Vagina (tissue), 2 donors: ENCODE measurements at regions not wholly inside any gene's neighbourhood (a gene's known extent, or its start where the extent isn't known, plus 50 kb on each side); places are given as distances from the start of the nearest gene placed in this dataset.

ENCODE experiments used
- DNase-seq, 2 donors: peaks; one replicate each; pipeline ENCODE4 v3.0.0-alpha.2; 2017; ENCODE audit errors: extremely low spot score in 2 of 2
- H3K27ac ChIP-seq: fragments of 200-600 bp; sonication (generic); one replicate; pipeline ENCODE4 v1.5.1; 2019
- H3K27me3 ChIP-seq: fragments of 200-600 bp; sonication (generic); one replicate; pipeline ENCODE4 v1.5.1; 2019
- H3K36me3 ChIP-seq, 2 donors: fragments of 200-600 bp; sonication (generic); one replicate each; pipeline ENCODE4 v1.5.1; 2017 to 2019
- H3K4me1 ChIP-seq: fragments of 200-600 bp; sonication (generic); one replicate; pipeline ENCODE4 v1.5.1; 2019
- H3K4me3 ChIP-seq, 2 donors: fragments of 200-600 bp; sonication (generic); 1 replicate in 1 of 2; 2 replicates in 1 of 2; pipeline ENCODE4 v1.5.1; 2016 to 2019
- H3K9me3 ChIP-seq: fragments of 200-600 bp; sonication (generic); one replicate; pipeline ENCODE4 v1.5.1; 2019
- CTCF ChIP-seq, 3 experiments: fragments of 450-650 bp in 2 of 3; fragments of 200-600 bp in 1 of 3; sonication (generic) in 1 of 3; IDR thresholded peaks; one replicate each; pipeline ENCODE4 v1.5.1; 2017 to 2019; ENCODE audit warnings: antibody characterized with exemption in 3 of 3, mild to moderate bottlenecking in 2 of 3, moderate library complexity in 2 of 3
- POLR2A ChIP-seq, 2 donors: fragments of 450-650 bp; IDR thresholded peaks; one replicate each; pipeline ENCODE4 v1.6.1; 2017; ENCODE audit warnings: antibody characterized with exemption in 2 of 2, mild to moderate bottlenecking in 2 of 2, moderate library complexity in 2 of 2
- POLR2AphosphoS5 ChIP-seq, 2 donors: sonication (generic); formaldehyde crosslinking; IDR thresholded peaks; one replicate each; pipeline ENCODE4 v1.9.0; 2017; ENCODE audit warnings: antibody characterized with exemption in 2 of 2, mild to moderate bottlenecking in 2 of 2, low read depth in 1 of 2; ENCODE audit not compliant: insufficient read depth in 1 of 2
- intact Hi-C: fragments of 100-400 bp; cut with DNase I; formaldehyde crosslinking; loops from one replicate; pipeline ENCODE4 v1.15.1; 2023

GRCh38 chr10:130509881-130510689 is 373.9 kb downstream of the GLRX3 start:
- no peak for TF ChIP-seq CTCF (IDR thresholded peaks at IDR 0.05)
- TF ChIP-seq POLR2A (IDR thresholded peaks at IDR 0.05): no peak
- H3K4me1 ChIP-seq: no peaks in the 10 kb centered on the region
- H3K36me3 ChIP-seq: no peaks in the 10 kb centered on the region
- no peak for DNase-seq
- H3K9me3 ChIP-seq: no peaks in the 10 kb centered on the region
- no peak overlapping the region for H3K4me3 ChIP-seq
- intact Hi-C loops: no loop called here
- H3K27ac ChIP-seq: no peak overlapping the region
- H3K27me3 ChIP-seq: no peaks in the 10 kb centered on the region

DNA sequence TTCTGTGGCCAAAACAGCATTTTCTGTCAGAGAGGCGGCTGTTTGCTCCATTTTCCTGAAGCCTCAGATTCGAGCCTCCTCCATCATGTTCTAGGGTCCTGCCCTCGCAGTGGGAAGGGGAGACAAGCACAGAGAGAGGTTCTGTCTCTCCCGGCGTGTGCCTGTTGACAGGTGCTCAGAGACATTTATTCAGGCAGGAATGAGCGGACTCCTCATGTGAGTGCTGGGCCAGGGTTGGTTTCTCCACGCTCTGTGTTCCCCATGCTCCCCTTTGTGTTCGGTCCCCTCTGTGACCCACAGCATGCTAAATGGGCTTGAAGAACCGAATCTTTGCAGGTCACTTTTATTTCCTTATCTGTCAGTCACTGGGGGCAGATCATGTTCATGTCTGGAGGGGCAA is 374.6 kb downstream of the GLRX3 start:
- Histone ChIP-seq H3K4me1 (no peaks in the 10 kb centered on the region), H3K9me3 (no peaks in the 10 kb centered on the region), H3K4me3 (no peak overlapping the region), H3K27ac (no peak overlapping the region), H3K36me3 (no peaks in the 10 kb centered on the region), H3K27me3 (no peaks in the 10 kb centered on the region)
- no peak for DNase-seq
- TF ChIP-seq CTCF (IDR thresholded peaks at IDR 0.05): no peak
- no peak for TF ChIP-seq POLR2A (IDR thresholded peaks at IDR 0.05)
- intact Hi-C loops: no loop called here

DNA sequence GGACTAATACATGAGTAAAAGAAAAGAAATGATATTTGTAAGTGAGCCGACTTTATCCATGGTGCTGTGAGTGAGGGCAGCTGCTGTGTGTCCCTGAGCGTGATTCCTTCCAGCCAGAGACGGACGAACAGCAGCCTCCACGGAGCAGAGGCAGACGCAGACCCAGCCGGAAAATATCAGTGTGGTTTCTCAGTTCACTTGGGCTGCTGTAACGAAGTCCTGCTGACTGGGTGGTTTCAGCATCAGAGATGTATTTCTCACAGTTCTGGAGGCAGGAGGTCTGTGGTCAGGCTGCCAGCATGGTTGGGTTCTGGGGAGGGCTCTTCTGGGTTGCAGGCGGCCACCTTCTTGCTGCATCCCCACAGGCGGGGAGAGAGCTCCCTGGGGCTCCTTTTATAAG is 375.6 kb downstream of the GLRX3 start:
- no peak for DNase-seq
- Histone ChIP-seq H3K27me3 (no peaks in the 10 kb centered on the region), H3K4me1 (no peaks in the 10 kb centered on the region), H3K4me3 (no peak overlapping the region), H3K36me3 (no peaks in the 10 kb centered on the region), H3K27ac (no peak overlapping the region), H3K9me3 (no peaks in the 10 kb centered on the region)
- intact Hi-C loops: no loop called here
- TF ChIP-seq CTCF (IDR thresholded peaks at IDR 0.05) (no peak), POLR2AphosphoS5 (IDR thresholded peaks at IDR 0.05; ENCODE audit: insufficient read depth in 1 of 2, low read depth in 1 of 2) (no peak), POLR2A (IDR thresholded peaks at IDR 0.05) (no peak)

- Histone ChIP-seq H3K4me1 (no peaks in the 10 kb centered on the region), H3K4me3 (no peak overlapping the region), H3K9me3 (no peaks in the 10 kb centered on the region), H3K36me3 (no peaks in the 10 kb centered on the region), H3K27ac (no peak overlapping the region), H3K27me3 (no peaks in the 10 kb centered on the region)
- TF ChIP-seq POLR2A (IDR thresholded peaks at IDR 0.05) (no peak), POLR2AphosphoS5 (IDR thresholded peaks at IDR 0.05; ENCODE audit: insufficient read depth in 1 of 2, low read depth in 1 of 2) (no peak), CTCF (IDR thresholded peaks at IDR 0.05) (no peak)
- no peak for DNase-seq
- intact Hi-C loops: no loop called here
Measured at GRCh38 chr10:130512936-130513335, 376.7 kb downstream of the GLRX3 start.

- H3K27ac ChIP-seq: no peak overlapping the region
- TF ChIP-seq POLR2A (IDR thresholded peaks at IDR 0.05) (no peak), POLR2AphosphoS5 (IDR thresholded peaks at IDR 0.05; ENCODE audit: insufficient read depth in 1 of 2, low read depth in 1 of 2) (no peak)
- H3K36me3 ChIP-seq: no peaks in the 10 kb centered on the region
- DNase-seq: no peak
- no peaks in the 10 kb centered on the region for H3K27me3 ChIP-seq
- intact Hi-C loops: no loop called here
- H3K9me3 ChIP-seq: no peaks in the 10 kb centered on the region
- no peak overlapping the region for H3K4me3 ChIP-seq
- no peaks in the 10 kb centered on the region for H3K4me1 ChIP-seq
Measured at GRCh38 chr10:130513686-130514476, 377.7 kb downstream of the GLRX3 start.
